HUDEP-2 (cell line): ENCODE measurements at regions not wholly inside any gene's neighbourhood (a gene's known extent, or its start where the extent isn't known, plus 50 kb on each side); places are given as distances from the start of the nearest gene placed in this dataset.

Experiments used
- DNase-seq, 76 experiments: peaks; one replicate each; lab custom pipeline; 2025; ENCODE audit not compliant: unreplicated experiment in 76 of 76; lab: John Stamatoyannopoulos, UW

GRCh38 chr14:25800841-25801240 is 750.9 kb upstream of the STXBP6 start:
- no peak for DNase-seq

DNA sequence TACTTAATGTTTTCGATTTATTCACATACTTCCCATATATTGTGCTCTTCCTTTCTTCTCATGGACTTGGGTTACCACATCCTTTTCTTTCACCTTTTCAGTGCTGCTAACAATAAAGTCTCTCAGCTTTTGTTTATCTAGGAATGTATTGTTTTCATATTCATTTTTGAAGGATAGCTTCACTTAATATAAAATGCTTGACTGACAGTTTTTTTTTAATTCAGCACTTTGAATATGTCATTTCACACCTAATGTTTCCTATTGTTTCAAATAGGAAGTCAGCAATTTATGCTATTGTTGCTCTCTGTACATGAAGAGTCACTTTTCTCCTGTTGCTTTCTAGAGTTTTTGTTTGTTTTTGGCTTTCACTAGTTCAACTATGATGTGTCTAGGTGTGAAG is 738.3 kb upstream of the STXBP6 start:
- DNase-seq = no peak

- no peak for DNase-seq
Observed at GRCh38 chr14:25765909-25766308, 716.0 kb upstream of the STXBP6 start.

DNA sequence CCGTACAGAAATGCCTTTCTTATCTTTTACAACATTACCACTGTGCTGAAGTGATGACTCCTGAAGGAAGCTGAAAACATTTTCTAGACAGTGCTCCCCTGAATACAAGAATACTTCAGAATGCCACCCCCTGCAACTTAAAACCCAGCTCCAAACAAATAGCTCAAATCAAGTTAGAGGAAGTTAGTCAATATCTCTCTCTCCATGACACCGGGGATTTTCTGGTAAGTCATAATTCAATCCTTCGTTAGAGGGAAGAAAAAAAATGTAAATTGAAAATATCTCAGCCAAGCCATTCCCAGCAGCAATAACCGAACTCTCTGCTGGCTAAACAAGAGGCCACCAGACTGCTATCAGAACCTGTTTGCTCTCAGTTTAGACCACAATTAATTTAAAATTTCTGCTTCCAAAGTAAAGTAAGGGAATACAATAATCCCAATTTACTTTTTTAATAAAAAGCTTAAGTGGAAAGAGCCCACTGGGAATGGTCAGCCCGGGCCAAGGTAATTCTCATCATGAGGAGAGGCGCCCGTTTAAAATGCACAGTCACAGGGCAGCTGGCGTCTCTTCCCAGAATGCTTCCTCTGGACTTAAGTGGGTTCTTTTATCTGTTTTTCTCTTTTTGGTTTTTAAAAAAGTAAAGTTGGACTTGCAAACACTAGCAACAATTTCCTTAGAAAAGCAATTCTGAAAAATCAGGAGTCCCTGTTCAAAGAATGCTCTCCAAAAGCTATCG is 710.1 kb upstream of the STXBP6 start:
- no peak for DNase-seq

GRCh38 chr14:25759256-25759655 is 709.3 kb upstream of the STXBP6 start:
- DNase-seq = no peak

DNA sequence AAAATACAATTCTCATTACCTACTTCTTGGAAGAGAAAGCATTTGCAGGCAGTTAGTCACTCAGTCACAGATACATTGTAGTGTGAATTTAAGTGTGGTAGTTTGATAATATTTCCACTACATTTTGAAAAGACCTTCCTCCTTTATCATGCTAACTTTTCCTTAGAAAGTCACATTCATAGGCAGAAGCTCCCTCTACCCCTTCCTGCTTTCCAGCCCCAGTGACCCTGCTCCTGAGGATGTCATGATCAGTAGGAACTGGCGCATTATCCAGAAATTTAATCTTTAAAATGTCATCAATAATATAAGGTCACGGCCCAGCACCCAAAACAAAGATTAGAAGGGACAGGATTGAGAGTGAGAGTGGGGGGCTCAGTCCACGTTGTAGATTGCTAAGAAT is 707.4 kb upstream of the STXBP6 start:
- no peak for DNase-seq

- no peak for DNase-seq
Observed at GRCh38 chr14:25756876-25757275, 706.9 kb upstream of the STXBP6 start.

- no peak for DNase-seq
Observed at GRCh38 chr14:25753130-25753529, 703.2 kb upstream of the STXBP6 start.

- no peak for DNase-seq
Observed at GRCh38 chr14:25750436-25750835, 700.5 kb upstream of the STXBP6 start.
